NCI-H1092 (cell line): ENCODE measurements at regions not wholly inside any gene's neighbourhood (a gene's known extent, or its start where the extent isn't known, plus 50 kb on each side); places are given as distances from the start of the nearest gene placed in this dataset.
"Not testable (repeated sequence)": the region's sequence is repeated elsewhere in the genome, so short reads cannot be mapped to it uniquely, and the experiment has no call there.

Experiments
- DNase-seq: peaks from one replicate; lab custom pipeline; 2025; lab: John Stamatoyannopoulos, UW

DNA sequence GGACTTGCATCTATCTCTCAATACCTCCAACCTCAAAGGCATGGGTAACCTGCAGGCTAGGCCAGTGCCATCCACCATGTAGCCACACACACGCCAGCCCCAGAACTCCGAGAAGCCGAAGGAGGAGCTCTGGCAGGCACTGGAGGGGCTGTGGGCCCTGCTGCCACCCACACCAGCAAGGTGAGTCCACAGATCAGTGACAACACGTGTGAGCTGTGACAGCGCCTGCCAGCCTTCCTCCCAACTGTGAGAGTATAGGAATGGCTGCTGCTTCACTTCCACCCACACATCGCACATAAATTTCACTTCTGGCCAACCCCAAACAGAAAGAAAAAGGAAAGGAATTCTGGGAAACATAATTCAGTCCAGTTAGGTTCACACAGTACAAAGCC lies 422.6 kb downstream of the BCOR start:
- no peak for DNase-seq

DNA sequence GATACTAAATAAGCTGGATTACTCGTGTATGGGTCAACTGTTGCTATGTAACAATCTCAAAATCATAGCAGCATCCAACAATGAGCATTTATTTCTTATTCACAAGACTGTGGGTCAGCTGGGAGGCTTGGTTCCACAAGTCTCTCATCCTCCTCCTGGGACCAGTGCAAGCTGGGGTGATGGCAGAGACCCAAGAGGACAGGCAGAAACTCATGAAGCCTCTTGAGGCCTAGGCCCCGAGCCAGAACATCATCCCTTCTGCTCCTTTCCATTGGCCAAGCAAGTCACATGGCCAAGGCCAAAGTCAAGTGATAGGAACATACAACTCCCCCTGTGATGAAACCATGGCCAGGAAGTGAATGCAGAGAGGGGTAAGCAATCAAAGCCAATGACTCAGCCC lies 422.1 kb downstream of the BCOR start:
- DNase-seq, result no peak

DNA sequence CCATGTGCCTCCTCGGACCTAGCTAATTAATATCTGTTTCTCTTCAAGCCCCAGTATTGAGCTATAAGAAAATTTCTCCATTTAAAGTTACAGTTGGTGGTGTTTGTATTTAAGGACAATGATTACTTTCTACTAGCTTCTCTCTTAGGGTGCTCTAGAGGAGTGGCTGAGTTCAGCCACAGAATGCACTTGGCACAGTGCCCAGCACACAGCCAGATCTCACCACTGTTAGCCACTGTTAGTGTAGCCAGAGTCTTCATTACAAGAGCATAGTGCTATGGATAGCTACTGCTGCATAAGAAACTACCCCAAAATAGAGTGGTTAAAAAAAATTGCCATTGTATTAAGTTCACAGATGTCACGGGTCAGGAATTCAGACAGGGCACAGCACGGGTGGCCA lies 421.3 kb downstream of the BCOR start:
- no peak for DNase-seq

DNA sequence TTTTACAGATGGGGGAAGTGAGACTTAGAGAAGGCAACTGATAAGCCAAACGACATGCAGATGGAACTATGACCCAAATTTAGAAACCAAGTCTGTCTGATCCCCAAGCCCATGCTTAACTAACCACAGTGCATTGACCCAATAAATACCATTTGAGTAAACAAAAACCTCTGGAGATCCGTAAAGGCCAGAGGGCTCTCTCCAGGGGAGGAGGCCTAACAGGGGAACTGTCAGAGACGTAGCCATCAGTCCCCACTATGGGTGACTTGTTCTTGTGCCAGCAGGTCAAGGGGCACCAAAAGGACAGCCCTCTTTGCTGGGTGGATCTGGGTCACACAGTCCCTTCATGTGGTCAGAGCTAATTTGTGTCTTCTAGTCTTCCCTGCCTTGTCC lies 420.2 kb downstream of the BCOR start:
- no peak for DNase-seq

DNA sequence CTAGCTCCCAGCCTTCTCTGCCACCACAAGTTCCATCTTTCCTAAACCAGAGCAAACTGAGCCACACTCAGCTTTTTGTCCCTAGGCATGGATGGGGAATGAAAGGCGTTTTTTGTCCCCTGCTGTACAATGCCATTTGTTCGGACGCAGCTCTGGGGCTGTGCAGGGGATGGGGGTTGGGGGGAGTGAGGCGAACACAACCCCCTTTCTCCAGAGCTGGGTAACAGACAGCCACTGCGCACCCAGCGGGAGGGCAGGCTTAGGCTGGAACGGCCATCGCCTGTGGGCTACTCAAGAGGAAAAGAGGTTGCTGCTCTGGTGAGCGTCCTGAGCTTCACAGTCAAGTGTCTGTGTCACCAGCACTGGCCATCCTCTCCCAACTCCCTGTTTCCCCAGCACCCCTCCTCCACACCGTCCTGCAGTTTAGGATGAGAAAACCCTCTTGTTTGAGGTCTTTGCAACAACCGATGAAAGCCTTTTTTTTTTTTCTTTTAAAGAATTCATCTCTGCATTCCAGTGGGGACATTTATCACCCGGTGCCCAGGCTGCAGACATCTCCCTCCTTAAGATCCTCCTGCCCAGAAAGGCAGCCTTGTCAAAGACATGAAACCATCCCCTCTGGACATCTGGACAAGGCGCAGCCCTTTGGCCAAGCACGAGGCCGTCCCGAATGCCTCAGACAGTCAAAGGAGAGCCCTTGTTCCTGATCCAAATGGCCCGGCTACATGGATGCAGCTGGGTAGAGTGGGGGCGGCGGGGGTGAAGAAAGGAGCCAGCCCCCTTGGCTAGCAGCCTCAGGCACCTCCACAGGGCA lies 419.6 kb downstream of the BCOR start:
- DNase-seq, result no peak

DNA sequence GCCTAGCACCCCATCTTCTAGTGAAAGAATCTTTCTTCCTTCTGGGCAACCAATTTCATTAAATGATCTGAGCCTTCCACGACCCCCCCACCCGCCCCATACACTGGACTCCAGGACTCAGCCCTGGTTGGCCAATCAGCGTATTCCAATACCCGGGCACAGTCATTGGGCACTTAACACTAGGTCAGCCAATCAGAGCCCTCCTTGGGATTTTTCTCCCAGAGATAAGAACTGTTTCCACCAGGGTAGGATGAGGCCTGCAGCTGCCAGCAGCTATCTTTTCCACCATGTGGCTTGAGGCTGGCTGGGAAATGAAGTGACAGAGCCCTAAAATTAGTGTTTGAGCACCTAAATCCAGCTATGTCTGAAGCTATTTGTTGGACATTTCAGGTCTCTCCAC lies 418.8 kb downstream of the BCOR start:
- no peak for DNase-seq

DNA sequence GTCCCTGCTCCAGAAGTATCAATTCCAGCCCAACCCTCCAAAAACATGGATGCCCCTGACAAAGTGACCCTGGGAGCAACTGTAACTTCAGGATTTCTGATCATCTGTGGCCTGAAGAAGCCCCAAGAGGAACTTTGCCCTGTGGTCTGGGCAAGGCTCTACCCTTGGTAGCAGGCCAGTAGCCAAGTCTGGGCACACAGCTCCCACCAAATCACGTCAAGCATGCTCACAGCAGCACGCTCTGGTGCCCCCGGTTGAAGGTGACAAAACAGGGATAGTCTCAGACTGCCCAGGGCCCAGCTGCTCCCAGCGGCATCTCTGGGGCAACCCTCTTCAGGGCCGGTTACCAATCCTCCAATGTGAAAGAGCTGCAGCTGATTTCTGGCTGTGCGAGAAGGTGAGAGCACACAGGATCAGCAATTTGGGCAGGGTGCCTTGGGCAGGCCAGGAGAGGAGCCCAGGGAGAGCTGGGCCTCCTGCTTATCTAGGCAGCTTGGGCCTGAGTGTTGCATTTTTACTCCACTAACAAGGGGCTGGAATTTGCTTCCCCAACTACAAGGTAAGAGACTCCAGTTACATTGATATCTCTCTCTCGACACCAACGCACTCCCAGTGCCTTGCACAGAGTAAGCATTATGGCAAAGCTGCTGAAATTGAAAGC lies 418.1 kb downstream of the BCOR start:
- DNase-seq, result no peak

DNA sequence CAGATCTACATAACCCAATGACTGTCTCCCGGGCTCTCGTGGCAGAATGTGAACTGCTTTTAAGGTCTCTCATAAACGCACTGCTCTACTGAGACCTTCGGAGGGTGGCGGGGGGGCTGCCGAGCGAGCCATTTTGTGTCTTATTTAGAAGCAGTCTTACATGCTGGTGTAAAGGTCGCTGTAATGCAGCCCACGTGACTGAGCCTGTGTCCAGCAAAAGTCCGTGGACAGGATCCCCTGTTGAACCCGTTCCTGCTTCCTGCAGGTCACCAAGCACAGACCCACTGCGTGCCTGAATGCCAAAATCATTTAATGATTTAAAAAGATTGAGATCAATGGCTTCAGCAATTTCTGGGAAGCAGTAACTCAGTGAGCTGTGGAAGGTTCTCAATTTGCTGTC lies 415.9 kb downstream of the BCOR start:
- no peak for DNase-seq

DNA sequence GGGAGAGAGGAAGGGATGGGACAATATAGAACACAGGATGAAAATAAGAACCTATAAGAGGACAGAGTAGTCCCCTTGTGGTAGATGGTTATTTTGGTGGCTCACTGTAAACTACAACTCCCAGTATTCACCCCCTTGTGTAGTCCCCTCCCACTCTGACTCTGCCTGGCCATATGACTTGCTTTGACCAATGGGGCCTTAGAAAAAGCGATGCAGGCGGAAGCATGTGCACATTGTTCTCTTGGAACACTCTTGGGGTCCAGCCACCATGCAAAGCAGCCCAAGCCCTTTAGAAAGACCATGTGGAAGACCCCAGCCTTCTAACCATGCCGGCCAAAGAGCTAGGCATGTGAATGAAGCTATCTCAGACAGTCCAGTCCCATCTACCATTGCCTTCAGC lies 415.0 kb downstream of the BCOR start:
- no peak for DNase-seq

DNA sequence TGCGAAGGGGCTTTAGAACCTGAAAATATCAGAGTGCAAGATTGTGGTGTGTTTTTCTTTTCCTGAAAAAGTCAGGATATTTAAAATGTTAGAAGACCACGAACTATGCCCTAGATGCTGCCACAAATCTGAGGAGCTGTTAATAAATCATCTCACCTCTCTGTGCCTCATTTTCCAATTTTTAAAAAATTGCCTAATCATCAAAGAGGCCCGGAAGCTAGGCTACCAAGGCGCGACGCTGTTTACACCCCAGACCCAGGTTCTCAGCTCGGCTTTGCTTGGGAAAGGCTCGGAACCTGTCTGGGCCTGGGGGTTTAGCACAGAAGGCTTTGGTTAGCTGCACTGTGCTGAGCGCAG lies 409.6 kb downstream of the BCOR start:
- no peak for DNase-seq

DNA sequence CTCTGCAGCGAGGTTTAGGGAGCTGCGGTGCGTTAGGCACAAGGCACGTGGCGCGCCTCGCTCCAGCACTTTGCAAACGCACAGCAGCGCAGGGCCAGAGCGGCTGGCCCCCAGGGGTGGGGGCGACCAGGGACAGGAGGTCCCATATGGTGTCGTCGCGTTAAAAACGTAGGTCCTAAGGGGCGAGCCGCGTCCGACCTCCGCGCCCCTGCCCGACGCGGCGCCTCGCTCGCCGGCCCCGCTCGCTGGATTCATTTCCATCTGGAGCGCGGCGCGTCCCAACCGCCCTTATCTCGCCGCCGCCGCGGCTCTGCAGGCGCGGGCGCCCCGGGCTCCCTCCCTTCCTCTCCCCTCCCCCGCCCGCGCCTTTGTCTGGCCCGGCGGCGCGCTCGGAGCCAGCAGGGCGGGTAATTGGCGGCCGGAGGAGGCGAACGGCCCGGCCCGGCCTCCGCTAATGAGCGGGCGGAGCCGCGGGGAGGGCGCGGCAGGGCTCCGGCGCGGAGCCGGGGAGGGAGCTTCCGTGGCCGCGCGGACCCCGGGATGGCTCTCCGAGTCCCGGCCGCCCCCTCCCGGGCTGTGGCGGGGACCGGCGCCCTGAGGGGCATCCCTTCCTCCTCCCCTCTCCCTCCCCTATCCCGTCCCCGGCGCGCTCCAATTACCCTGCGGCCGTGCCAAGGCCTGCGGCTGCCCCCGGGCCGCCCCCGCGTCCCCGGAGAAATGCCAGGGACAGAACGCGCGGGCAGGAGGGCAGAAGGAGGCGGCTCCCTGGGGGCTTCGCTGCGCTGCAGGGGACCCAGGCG lies 409.0 kb downstream of the BCOR start:
- peak; percentile 78 for DNase-seq

DNA sequence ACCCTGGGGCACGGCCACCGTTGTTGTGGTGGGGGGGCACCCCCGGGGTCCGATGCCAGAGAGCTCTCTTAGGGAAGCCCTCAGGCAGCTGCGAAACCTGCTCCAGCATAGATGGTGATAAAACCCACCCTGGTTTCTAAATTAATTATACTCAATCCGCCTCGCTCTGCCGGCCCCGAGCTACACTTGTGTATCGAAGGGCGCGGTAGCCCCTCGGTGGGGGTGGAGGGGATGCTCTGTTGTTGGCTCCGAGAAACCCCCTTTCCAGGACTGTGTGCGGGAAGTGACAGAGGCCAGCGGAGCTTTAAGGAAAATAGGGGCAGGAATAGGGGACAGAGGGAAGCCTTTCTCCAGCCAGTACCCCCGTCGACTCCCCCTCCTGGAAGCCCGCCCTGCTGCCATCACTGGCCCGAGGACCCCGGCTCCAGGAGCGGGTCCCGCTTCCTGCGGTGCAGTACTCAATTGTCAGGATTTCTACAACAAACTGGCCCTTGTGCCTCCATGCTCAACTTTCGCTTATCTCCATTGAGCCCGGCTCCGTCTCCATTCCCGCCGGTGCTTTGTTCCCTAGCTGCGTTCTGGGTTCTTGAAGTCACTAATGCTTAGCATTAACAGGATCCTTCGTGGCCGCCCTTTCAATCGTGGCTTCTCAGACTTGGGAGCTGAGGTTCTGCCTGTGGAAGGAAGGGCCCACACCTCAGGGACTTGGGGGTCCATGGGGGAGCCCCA lies 408.2 kb downstream of the BCOR start:
- DNase-seq, result peak; percentile 69

DNA sequence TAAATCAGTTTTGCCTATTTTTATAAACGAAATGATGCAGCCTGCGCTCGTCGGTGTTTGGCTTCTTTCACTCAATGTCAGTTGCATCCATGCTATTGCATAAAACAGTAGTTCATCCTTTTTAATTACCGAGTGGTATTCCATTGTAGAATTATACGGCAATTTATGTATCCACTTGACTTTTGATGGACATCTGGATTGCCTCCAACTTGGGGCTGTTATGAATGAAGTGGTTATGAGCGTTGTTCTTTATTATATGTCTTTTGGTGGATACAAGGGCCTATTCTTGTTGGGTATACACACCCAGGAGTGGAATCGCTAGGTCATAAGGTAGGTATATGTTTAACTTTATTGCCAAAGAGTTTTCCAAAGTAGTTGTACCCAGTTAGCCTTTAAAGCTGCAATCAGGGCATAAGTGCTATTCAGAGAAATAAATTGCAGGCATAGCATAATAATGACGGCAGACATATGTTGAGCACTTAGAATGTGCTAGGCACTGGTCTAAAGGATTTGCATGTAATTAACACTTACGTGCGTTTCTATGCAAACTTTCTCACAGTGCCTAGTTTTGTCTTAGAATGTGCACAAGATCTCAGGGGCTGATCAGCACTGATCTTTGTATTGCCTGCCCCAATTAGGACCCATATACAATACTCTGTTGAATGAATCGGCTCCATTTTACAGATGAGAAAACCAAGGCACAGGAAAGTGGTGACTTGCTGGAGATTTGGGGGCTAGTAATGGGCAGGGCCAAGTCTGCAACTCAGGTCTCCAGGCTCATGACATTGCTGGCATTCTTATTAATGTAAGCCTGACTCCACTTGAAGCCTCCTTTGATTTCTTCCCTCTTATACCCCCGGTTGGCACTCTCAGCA lies 407.0 kb downstream of the BCOR start:
- peak; percentile 11 for DNase-seq

DNA sequence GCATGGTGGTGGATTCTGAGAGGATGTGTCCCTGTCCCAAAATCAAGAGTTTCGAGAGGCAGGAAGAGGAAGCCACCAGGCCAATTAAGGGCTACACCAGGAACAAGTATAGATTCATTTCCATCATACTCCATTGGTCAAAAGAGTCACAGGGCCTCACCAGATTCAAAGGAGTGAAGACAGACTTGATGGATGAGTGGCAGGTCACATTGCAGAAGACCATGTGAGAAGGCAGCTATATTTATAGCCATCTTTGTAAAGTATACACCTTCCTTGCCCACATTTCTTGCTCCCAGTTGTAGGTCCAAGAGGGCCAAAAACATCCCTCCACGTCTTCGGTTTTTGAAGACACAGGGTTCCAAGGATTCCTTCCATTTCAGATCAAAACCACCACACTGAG lies 406.0 kb downstream of the BCOR start:
- no peak for DNase-seq

DNA sequence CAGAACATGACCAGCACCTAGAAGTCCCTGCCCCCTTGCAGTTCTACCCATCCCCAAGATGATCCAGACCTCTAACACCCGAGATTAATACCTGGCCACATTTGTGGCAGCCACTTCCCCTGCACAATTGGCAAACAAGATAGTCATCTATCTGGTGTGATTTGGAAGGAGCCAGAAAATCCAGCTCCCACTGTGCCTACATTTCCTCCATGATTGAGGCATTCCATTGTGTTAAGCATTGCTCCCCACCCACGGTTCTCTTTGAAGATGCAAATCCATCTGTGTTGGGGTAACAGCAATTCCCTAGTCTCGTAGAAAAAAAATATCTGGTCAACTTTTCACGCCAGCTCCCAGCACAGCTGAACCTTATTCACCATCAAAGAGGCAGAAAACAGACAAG lies 405.0 kb downstream of the BCOR start:
- no peak for DNase-seq

DNA sequence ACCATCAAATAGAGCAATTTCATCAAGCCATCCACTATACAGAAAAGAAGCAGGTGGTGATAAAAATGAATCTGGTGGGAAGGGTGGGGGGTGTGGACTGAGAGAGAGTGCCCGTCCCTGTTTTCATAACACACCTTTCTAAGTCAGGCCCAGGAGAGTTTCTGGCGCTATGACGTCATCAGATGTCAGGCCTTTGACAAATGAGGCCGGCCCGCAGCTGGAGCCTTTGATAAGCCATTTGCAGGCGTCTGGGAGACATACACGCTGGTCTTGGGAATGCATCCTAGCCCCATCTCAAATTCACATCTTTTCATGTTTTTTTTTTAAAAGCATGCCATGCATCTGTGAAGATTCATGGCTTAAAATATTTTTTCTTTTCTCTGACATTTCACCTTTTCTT lies 404.5 kb downstream of the BCOR start:
- DNase-seq, result no peak

DNA sequence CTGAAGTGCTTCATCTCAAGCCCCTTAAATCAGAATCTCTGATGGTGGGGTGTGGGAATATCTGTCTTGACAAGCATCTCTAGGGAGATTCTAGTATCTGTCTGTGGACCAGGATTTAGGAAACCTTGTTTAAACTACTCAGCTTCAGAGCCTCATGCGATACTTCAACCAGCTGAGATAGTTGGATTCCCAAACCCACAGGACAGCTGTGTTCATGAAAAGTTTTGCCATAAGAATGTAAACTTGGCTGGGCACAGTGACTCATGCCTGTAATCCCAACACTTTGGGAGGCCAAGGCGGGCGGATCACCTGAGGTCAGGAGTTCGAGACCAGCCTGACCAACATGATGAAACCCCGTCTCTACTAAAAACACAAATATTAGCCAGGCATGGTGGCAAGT lies 395.1 kb downstream of the BCOR start:
- not testable (repeated sequence) for DNase-seq

DNA sequence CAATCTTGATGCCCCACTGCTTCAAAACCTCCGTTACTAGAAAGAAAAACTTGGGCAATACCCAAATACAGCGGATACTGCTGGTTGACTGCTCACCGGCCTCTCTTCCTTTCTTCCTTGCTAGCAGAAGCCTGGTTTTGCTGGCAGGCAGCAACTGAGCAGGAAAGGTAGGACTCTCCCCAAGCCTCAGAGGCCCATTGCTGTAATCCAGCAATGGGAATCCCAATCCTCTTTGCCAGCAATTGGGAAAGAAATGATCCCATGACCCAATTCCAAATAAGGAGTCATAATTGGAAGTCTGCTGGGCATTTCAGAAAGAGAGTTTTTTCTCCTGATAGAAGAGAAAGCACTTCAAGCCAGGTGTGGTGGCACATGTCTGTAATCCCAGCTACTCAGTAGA lies 394.5 kb downstream of the BCOR start:
- no peak for DNase-seq

DNA sequence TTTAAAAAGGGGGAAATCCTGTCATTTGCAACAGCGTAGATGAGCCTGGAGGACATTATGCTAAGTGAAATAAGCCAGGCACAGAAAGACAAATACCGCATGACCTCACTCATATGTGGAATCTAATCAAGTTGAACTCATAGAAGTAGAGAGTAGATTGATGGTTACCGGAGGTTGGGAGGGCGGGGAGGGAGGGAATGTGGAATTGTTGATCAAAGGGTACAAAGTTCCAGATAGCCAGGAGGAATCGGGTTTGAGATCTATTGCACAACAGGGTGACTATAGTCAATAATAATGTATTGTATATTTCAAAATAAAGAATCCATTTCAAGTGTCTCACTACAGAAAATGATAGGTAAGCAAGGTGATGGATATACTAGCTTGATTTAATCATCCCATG lies 393.2 kb downstream of the BCOR start:
- no peak for DNase-seq

DNA sequence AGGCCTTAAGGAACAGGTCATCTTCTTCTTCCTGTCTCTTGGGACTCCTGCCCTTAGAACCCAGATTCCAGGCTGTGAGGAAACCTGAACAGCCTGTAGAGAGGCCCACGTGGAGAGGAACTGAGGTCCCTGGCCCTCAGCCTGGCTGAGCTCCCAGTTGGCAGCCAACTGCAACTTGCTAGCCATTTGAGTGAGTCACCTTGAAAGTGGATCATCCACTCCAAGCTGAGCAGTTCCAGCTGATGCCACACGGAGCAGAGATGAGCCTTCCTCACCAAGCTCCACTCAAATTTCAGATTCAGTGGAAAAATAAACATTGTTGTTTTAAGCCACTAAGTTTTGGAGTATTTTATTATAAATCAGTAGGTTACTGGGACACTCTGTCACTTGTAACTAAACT lies 392.5 kb downstream of the BCOR start:
- DNase-seq, result peak; percentile 63

DNA sequence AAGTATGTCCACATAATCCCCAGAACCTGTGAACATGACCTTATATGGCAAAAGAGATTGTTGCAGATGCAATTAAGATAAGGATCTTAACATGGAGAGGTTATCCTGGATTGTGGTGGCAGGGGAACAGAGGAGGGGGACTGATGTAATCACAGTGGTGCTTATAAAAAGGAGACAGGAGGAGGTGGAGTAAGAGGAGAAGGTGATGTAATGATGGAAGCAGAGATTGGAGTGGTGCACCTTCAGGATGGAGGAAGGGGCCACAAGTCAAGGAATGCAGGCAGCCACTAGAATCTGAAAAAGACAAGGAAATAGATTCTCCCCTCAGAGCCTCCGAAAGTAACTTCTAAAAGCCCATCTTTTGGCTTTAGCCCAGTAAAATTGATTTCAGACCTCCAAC lies 388.4 kb downstream of the BCOR start:
- no peak for DNase-seq

DNA sequence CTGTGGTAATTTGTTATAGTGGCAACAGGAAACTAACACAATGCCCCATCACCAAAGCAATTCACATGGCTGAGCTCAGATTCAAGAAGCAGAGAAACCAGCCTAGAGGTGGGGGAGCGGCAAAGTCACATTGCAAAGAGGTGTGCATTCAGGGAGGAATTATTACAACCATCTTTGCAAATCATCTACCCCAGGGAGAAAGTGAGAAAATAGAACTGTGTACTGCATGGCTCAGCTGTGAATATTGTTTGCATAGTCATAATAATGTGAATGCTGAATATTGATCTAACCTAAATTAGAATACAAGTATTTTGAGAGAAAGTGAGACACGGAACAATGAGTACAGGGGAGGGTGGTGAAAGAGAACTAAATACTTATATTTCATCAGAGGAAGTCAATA lies 387.9 kb downstream of the BCOR start:
- no peak for DNase-seq
